HepG2 (cell line): ENCODE measurements at regions not wholly inside any gene's neighbourhood (a gene's known extent, or its start where the extent isn't known, plus 50 kb on each side); places are given as distances from the start of the nearest gene placed in this dataset.

Experiments
- PAF1 ChIP-seq: IDR thresholded peaks from 2 replicates; pipeline ENCODE4 v1.6.1; 2016; ENCODE audit warnings: missing genetic modification reagents, missing compliant biosample characterization
- PRPF4 ChIP-seq: fragments of 200-400 bp; formaldehyde crosslinking; IDR thresholded peaks from 2 replicates; pipeline ENCODE4 v1.6.1; 2016; ENCODE audit warnings: low read length, low read depth; ENCODE audit not compliant: poor library complexity, severe bottlenecking
- ZNF224 ChIP-seq: sonication (generic); formaldehyde crosslinking; IDR thresholded peaks from 2 replicates; pipeline ENCODE4 v1.5.0; 2020; ENCODE audit warnings: mild to moderate bottlenecking, missing genetic modification reagents
- ZNF724P ChIP-seq: sonication (generic); formaldehyde crosslinking; IDR thresholded peaks from 2 replicates; pipeline ENCODE4 v1.8.0; 2022; ENCODE audit warnings: missing genetic modification reagents, borderline replicate concordance
- TF ChIP-seq, protein P1 (sequence below): sonication (generic); formaldehyde crosslinking; IDR thresholded peaks from 2 replicates; pipeline ENCODE4 v1.4.0; 2020; ENCODE audit warnings: mild to moderate bottlenecking, missing genetic modification reagents
- TF ChIP-seq, protein P2 (sequence below): sonication (generic); formaldehyde crosslinking; IDR thresholded peaks from 2 replicates; pipeline ENCODE4 v1.4.0; 2020; ENCODE audit warnings: missing genetic modification reagents

DNA sequence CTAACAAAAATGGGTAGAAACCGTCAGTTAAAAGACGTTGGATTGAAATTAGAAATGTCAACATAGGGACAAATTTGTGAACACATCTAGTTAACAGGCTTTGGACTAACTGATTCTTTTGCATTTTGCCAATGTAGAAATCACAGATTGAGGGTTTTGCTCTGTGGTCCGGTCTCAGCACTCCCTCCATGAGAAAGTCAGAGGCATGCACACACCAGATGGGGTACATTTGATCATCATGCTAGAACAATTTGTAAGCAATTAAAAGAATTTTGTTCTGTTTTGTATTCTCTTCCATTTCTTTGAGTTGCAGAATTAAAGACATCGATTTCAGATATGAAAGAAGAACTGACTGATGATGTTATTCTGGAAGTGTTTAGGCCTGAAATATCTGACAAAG, 179.1 kb upstream of the CCDC68 start (continued):
- TF ChIP-seq, protein P1, sequence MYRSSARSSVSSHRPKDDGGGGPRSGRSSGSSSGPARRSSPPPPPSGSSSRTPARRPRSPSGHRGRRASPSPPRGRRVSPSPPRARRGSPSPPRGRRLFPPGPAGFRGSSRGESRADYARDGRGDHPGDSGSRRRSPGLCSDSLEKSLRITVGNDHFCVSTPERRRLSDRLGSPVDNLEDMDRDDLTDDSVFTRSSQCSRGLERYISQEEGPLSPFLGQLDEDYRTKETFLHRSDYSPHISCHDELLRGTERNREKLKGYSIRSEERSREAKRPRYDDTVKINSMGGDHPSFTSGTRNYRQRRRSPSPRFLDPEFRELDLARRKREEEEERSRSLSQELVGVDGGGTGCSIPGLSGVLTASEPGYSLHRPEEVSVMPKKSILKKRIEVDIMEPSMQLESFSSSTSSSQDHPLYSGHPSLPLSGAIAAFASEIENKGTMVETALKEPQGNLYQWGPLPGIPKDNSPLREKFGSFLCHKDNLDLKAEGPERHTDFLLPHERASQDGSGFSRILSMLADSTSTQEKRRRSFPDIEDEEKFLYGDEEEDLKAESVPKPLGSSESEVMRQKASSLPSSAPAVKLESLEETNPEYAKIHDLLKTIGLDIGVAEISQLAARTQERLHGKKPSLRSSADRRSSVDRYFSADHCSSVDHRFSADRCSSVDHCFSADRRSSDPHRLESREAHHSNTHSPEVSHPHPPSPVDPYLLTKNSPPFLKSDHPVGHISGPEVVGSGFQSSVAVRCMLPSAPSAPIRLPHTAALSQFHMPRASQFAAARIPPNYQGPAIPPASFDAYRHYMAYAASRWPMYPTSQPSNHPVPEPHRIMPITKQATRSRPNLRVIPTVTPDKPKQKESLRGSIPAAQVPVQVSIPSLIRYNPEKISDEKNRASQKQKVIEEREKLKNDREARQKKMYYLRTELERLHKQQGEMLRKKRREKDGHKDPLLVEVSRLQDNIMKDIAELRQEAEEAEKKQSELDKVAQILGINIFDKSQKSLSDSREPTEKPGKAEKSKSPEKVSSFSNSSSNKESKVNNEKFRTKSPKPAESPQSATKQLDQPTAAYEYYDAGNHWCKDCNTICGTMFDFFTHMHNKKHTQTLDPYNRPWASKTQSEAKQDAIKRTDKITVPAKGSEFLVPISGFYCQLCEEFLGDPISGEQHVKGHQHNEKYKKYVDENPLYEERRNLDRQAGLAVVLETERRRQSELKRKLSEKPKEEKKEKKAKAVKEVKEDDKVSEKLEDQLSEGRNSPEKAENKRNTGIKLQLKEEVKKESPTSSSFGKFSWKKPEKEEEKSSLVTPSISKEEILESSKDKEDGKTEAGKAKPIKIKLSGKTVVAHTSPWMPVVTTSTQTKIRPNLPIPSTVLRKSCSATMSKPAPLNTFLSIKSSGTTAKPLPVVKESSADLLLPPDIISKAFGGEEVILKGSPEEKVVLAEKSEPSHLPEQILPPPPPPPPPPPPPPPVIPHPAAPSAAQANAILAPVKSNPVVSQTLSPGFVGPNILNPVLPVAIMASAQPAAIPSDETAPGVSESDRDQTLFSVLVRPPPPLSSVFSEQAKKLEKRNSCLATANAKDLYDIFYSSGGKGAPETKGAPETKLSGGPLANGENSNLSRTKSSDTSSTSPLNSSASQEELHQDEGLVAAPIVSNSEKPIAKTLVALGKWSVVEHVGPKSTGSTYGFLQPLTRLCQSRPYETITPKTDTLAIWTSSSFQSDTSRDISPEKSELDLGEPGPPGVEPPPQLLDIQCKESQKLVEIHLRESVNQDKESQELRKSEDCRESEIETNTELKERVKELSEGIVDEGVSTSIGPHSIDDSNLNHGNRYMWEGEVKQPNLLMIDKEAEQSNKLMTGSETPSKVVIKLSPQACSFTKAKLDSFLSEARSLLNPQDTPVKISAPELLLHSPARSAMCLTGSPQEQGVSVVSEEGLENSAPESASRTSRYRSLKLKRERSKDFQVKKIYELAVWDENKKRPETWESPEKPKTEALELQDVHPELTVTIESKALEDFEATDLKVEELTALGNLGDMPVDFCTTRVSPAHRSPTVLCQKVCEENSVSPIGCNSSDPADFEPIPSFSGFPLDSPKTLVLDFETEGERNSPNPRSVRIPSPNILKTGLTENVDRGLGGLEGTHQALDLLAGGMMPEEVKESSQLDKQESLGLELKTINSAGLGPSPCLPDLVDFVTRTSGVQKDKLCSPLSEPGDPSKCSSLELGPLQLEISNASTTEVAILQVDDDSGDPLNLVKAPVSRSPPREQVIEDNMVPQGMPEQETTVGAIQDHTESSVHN = no peak
- no peak for TF ChIP-seq ZNF224
- TF ChIP-seq, protein P2, sequence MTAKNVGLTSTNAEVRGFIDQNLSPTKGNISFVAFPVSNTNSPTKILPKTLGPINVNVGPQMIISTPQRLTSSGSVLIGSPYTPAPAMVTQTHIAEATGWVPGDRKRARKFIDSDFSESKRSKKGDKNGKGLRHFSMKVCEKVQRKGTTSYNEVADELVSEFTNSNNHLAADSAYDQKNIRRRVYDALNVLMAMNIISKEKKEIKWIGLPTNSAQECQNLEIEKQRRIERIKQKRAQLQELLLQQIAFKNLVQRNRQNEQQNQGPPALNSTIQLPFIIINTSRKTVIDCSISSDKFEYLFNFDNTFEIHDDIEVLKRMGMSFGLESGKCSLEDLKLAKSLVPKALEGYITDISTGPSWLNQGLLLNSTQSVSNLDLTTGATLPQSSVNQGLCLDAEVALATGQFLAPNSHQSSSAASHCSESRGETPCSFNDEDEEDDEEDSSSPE (CRISPR knock-in tag) = no peak
- TF ChIP-seq PAF1 (CRISPR knock-in tag) = no peak
- no peak for TF ChIP-seq ZNF724P (CRISPR knock-in tag)
- TF ChIP-seq PRPF4 = no peak
